ENCODE measurements at regions not wholly inside any gene's neighbourhood (a gene's known extent, or its start where the extent isn't known, plus 50 kb on each side); places are given as distances from the start of the nearest gene placed in this dataset.
A peak's percentile ranks its signal among the peaks of the same experiment; 100 is the strongest.

GRCh38 chr6:155561966-155562364, 106.3 kb upstream of the NOX3 start:
- 79 to 90% (median 84%) methylated on average over 4 of the region's 4 CpGs for WGBS, 5 donors
- no peak for DNase-seq
- H3K36me3 ChIP-seq: no peaks in the 10 kb centered on the region
- H3K4me1 ChIP-seq: peaks cover 0 to 7% (median 0%) of the 10 kb centered on the region in 4 donors
- TF ChIP-seq EP300 (IDR thresholded peaks at IDR 0.05) (no peak), POLR2AphosphoS5 (IDR thresholded peaks at IDR 0.05) (no peak), CTCF (IDR thresholded peaks at IDR 0.05) (no peak), POLR2A (IDR thresholded peaks at IDR 0.05) (no peak)
- H3K9me3 ChIP-seq: no peaks in the 10 kb centered on the region
- no peak overlapping the region for H3K4me3 ChIP-seq
- no peak overlapping the region for H3K27ac ChIP-seq
- H3K27me3 ChIP-seq: no peaks in the 10 kb centered on the region
- intact Hi-C loops (cut with DNase I; ENCODE audit: low total_unique reads): no loop called here

GRCh38 chr6:155561257-155561965, 105.8 kb upstream of the NOX3 start:
- no peaks in the 10 kb centered on the region for H3K27me3 ChIP-seq
- 11 to 31% (median 21%) methylated on average over 1 of the region's 1 CpG for WGBS, 5 donors
- DNase-seq: peak in 1 of 2 donors; percentile 15
- TF ChIP-seq EP300 (IDR thresholded peaks at IDR 0.05): no peak
- no peak for TF ChIP-seq POLR2AphosphoS5 (IDR thresholded peaks at IDR 0.05)
- TF ChIP-seq CTCF (IDR thresholded peaks at IDR 0.05): no peak
- peaks cover 0 to 7% (median 0%) of the 10 kb centered on the region in 4 donors for H3K4me1 ChIP-seq
- no peaks in the 10 kb centered on the region for H3K9me3 ChIP-seq
- no peaks in the 10 kb centered on the region for H3K36me3 ChIP-seq
- no peak overlapping the region for H3K4me3 ChIP-seq
- intact Hi-C loops (cut with DNase I; ENCODE audit: low total_unique reads): no loop called here
- H3K27ac ChIP-seq: no peak overlapping the region

- no peak overlapping the region for H3K4me3 ChIP-seq
- H3K4me1 ChIP-seq: no peaks in the 10 kb centered on the region
- intact Hi-C loops (cut with DNase I; ENCODE audit: low total_unique reads): no loop called here
- DNase-seq: no peak
- H3K36me3 ChIP-seq: no peaks in the 10 kb centered on the region
- TF ChIP-seq CTCF (IDR thresholded peaks at IDR 0.05) (no peak), EP300 (IDR thresholded peaks at IDR 0.05) (no peak), POLR2A (IDR thresholded peaks at IDR 0.05) (no peak), POLR2AphosphoS5 (IDR thresholded peaks at IDR 0.05) (no peak)
- H3K9me3 ChIP-seq: no peaks in the 10 kb centered on the region
- 61 to 84% (median 83%) methylated on average over 4 of the region's 4 CpGs for WGBS, 5 donors
- no peaks in the 10 kb centered on the region for H3K27me3 ChIP-seq
- no peak overlapping the region for H3K27ac ChIP-seq
Observed at GRCh38 chr6:155549928-155550327, 94.3 kb upstream of the NOX3 start.

GRCh38 chr6:155549028-155549798, 93.6 kb upstream of the NOX3 start:
- WGBS, 5 donors: 89 to 94% (median 90%) methylated on average over 9 of the region's 9 CpGs
- intact Hi-C loops (cut with DNase I; ENCODE audit: low total_unique reads): no loop called here
- no peak for DNase-seq
- H3K9me3 ChIP-seq: no peaks in the 10 kb centered on the region
- H3K4me3 ChIP-seq: no peak overlapping the region
- no peak overlapping the region for H3K27ac ChIP-seq
- no peak for TF ChIP-seq CTCF (IDR thresholded peaks at IDR 0.05)
- no peak for TF ChIP-seq EP300 (IDR thresholded peaks at IDR 0.05)
- TF ChIP-seq POLR2AphosphoS5 (IDR thresholded peaks at IDR 0.05): no peak
- TF ChIP-seq POLR2A (IDR thresholded peaks at IDR 0.05): no peak
- H3K36me3 ChIP-seq: no peaks in the 10 kb centered on the region
- H3K27me3 ChIP-seq: no peaks in the 10 kb centered on the region
- H3K4me1 ChIP-seq: no peaks in the 10 kb centered on the region

All from stomach (tissue), 8 donors.